ENCODE measurements at regions not wholly inside any gene's neighbourhood (a gene's known extent, or its start where the extent isn't known, plus 50 kb on each side); places are given as distances from the start of the nearest gene placed in this dataset.

DNA sequence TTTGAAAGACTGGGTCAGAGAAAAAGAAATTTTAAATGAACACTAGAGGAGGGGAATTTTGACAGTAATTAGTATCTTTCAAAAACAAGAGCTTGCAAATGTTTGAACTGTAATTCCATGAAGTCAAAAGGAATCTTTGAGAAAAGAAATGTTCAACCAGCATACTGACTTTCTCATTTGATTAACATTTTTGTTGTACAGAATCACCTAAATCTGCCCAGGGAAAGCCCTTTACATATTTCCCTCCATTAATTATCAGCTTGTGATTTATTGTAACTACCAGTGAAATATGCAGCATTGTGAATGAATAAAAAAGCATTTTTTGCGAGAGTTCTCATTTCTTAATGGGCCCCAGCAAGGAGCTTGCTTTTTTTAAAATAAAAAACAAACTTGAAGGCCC is 61.2 kb upstream of the CCDC91 start:
- Histone ChIP-seq H3K27me3 (ENCODE audit: control insufficient read depth in 3 of 3, insufficient read depth in 3 of 3, low read length in 3 of 3) (no peaks in the 10 kb centered on the region), H3K4me1 (ENCODE audit: control insufficient read depth in 3 of 3, insufficient read depth in 3 of 3, low read length in 3 of 3) (no peaks in the 10 kb centered on the region), H3K36me3 (ENCODE audit: control insufficient read depth in 3 of 3, insufficient read depth in 3 of 3, low read length in 3 of 3) (no peaks in the 10 kb centered on the region), H3K9me3 (ENCODE audit: control insufficient read depth in 3 of 3, low read length in 3 of 3) (no peaks in the 10 kb centered on the region), H3K9ac (ENCODE audit: low read depth in 1 of 3, low read length in 3 of 3) (no peak overlapping the region), H3K27ac (ENCODE audit: low read depth, low read length) (no peak overlapping the region), H3K4me3 (ENCODE audit: low read length in 3 of 3) (no peak overlapping the region)

- Histone ChIP-seq H3K36me3 (ENCODE audit: control insufficient read depth in 3 of 3, insufficient read depth in 3 of 3, low read length in 3 of 3) (no peaks in the 10 kb centered on the region), H3K4me3 (ENCODE audit: low read length in 3 of 3) (no peak overlapping the region), H3K27ac (ENCODE audit: low read depth, low read length) (no peak overlapping the region), H3K9me3 (ENCODE audit: control insufficient read depth in 3 of 3, low read length in 3 of 3) (no peaks in the 10 kb centered on the region), H3K9ac (ENCODE audit: low read depth in 1 of 3, low read length in 3 of 3) (no peak overlapping the region), H3K27me3 (ENCODE audit: control insufficient read depth in 3 of 3, insufficient read depth in 3 of 3, low read length in 3 of 3) (no peaks in the 10 kb centered on the region), H3K4me1 (ENCODE audit: control insufficient read depth in 3 of 3, insufficient read depth in 3 of 3, low read length in 3 of 3) (no peaks in the 10 kb centered on the region)
Measured at GRCh38 chr12:28130234-28130624, 60.0 kb upstream of the CCDC91 start.

DNA sequence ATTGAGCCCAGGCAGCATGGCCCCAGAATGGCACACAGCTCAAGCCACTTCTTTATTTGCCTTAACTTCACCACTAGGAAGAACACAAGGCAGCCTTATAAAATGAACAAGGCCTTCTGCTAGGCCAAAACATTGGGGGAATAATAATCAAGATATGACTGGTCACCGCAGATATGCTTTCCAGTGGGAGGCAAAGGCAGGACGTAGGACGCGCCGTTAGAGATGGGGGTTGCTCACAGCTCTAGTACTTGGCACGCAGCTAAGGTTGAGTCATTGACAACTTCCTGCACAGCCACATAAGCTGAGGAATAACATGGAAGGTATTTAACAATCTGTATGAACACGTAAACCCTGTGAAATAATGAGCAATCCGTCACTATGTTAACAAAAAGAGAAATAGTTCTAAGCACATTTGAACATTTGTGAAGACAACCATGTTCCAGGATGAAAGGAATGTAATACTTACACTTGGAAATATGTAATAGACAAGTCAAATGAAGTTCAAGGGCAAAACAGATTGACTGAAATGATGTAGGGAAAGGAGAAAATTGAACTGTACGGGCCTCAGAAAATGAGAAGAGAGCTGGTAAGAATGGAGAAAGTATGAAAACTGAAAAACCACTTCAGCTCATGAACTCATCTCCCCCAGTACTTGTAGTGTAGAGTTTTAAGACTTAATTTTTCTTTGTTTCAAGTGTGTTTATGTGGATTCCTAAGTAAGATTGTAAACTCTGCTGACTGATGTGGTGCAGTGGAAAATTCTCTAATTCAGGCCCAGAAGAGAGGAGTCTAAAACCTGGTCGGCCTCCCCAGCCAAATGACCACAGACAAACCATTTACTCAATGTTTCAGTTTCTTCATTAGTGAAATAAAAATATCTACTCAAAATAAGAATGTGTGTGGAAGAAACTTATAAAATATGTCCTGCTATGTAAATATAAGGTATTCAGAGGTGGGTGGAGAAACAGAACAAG is 59.3 kb upstream of the CCDC91 start:
- H3K27ac ChIP-seq (ENCODE audit: low read depth, low read length), result no peak overlapping the region
- H3K9me3 ChIP-seq (ENCODE audit: control insufficient read depth in 3 of 3, low read length in 3 of 3), result no peaks in the 10 kb centered on the region
- no peaks in the 10 kb centered on the region for H3K36me3 ChIP-seq (ENCODE audit: control insufficient read depth in 3 of 3, insufficient read depth in 3 of 3, low read length in 3 of 3)
- H3K4me3 ChIP-seq (ENCODE audit: low read length in 3 of 3), result no peak overlapping the region
- H3K4me1 ChIP-seq (ENCODE audit: control insufficient read depth in 3 of 3, insufficient read depth in 3 of 3, low read length in 3 of 3), result no peaks in the 10 kb centered on the region
- no peaks in the 10 kb centered on the region for H3K27me3 ChIP-seq (ENCODE audit: control insufficient read depth in 3 of 3, insufficient read depth in 3 of 3, low read length in 3 of 3)
- H3K9ac ChIP-seq (ENCODE audit: low read depth in 1 of 3, low read length in 3 of 3), result no peak overlapping the region

GRCh38 chr12:28132398-28132797 is 57.9 kb upstream of the CCDC91 start:
- Histone ChIP-seq H3K4me3 (ENCODE audit: low read length in 3 of 3) (no peak overlapping the region), H3K27ac (ENCODE audit: low read depth, low read length) (no peak overlapping the region), H3K4me1 (ENCODE audit: control insufficient read depth in 3 of 3, insufficient read depth in 3 of 3, low read length in 3 of 3) (no peaks in the 10 kb centered on the region), H3K36me3 (ENCODE audit: control insufficient read depth in 3 of 3, insufficient read depth in 3 of 3, low read length in 3 of 3) (no peaks in the 10 kb centered on the region), H3K9me3 (ENCODE audit: control insufficient read depth in 3 of 3, low read length in 3 of 3) (no peaks in the 10 kb centered on the region), H3K27me3 (ENCODE audit: control insufficient read depth in 3 of 3, insufficient read depth in 3 of 3, low read length in 3 of 3) (no peaks in the 10 kb centered on the region), H3K9ac (ENCODE audit: low read depth in 1 of 3, low read length in 3 of 3) (no peak overlapping the region)

DNA sequence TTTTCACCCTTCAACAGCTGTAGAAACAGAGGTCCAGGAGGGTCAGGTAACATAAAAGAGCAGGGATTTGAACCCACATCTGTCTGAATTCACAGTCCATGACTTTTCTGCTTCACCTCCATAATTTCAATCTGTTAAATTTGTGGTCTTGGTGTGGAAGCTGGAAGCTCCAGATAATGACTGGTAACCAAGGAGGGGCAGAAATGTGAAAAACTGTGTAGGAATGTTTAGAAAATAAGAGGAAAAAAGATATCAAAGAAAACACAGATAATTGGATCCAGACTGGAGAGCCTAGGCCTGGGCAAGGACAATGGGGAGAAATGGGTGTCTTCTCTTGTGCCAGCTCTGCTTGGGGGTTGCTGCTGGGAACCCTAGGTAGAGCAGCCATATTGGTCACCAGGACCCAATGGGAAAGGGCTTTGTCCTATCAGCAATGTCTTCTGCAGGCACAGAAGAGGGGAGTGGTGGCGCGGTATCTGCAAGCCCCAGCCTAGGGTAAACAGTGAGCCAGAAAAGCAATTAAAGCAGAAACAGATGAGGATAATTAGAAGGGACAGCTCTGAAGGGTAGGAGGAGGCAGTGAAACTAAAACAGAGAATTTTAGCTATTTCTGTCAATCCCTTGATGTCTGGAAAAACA is 54.3 kb upstream of the CCDC91 start:
- no peaks in the 10 kb centered on the region for H3K9me3 ChIP-seq (ENCODE audit: control insufficient read depth in 3 of 3, low read length in 3 of 3)
- H3K4me3 ChIP-seq (ENCODE audit: low read length in 3 of 3), result no peak overlapping the region
- no peak overlapping the region for H3K27ac ChIP-seq (ENCODE audit: low read depth, low read length)
- no peaks in the 10 kb centered on the region for H3K4me1 ChIP-seq (ENCODE audit: control insufficient read depth in 3 of 3, insufficient read depth in 3 of 3, low read length in 3 of 3)
- H3K9ac ChIP-seq (ENCODE audit: low read depth in 1 of 3, low read length in 3 of 3), result no peak overlapping the region
- H3K27me3 ChIP-seq (ENCODE audit: control insufficient read depth in 3 of 3, insufficient read depth in 3 of 3, low read length in 3 of 3), result no peaks in the 10 kb centered on the region
- H3K36me3 ChIP-seq (ENCODE audit: control insufficient read depth in 3 of 3, insufficient read depth in 3 of 3, low read length in 3 of 3), result no peaks in the 10 kb centered on the region

DNA sequence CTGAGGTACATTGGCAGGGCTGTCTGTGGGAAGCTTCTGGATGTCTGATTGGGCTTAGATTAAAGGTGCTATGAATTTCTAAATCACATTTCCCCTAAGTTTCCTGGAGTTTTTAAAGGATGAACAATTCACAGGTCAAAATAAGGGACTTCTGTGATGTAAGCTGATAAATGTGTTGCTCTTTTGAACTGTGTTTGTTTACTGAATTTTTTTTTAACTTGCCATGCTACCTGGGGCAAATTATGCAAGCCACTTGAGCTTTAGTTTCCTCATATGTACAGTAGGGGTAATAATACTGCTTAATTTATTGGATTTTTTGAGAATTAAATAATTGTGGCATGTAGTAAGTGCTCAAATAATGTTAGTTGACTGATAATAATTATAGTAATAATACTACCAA is 52.8 kb upstream of the CCDC91 start:
- Histone ChIP-seq H3K36me3 (ENCODE audit: control insufficient read depth in 3 of 3, insufficient read depth in 3 of 3, low read length in 3 of 3) (no peaks in the 10 kb centered on the region), H3K4me3 (ENCODE audit: low read length in 3 of 3) (no peak overlapping the region), H3K27me3 (ENCODE audit: control insufficient read depth in 3 of 3, insufficient read depth in 3 of 3, low read length in 3 of 3) (no peaks in the 10 kb centered on the region), H3K4me1 (ENCODE audit: control insufficient read depth in 3 of 3, insufficient read depth in 3 of 3, low read length in 3 of 3) (no peaks in the 10 kb centered on the region), H3K27ac (ENCODE audit: low read depth, low read length) (no peak overlapping the region), H3K9me3 (ENCODE audit: control insufficient read depth in 3 of 3, low read length in 3 of 3) (no peaks in the 10 kb centered on the region), H3K9ac (ENCODE audit: low read depth in 1 of 3, low read length in 3 of 3) (no peak overlapping the region)

- Histone ChIP-seq H3K27me3 (ENCODE audit: control insufficient read depth in 3 of 3, insufficient read depth in 3 of 3, low read length in 3 of 3) (no peaks in the 10 kb centered on the region), H3K9me3 (ENCODE audit: control insufficient read depth in 3 of 3, low read length in 3 of 3) (no peaks in the 10 kb centered on the region), H3K36me3 (ENCODE audit: control insufficient read depth in 3 of 3, insufficient read depth in 3 of 3, low read length in 3 of 3) (no peaks in the 10 kb centered on the region), H3K27ac (ENCODE audit: low read depth, low read length) (no peak overlapping the region), H3K4me3 (ENCODE audit: low read length in 3 of 3) (no peak overlapping the region), H3K9ac (ENCODE audit: low read depth in 1 of 3, low read length in 3 of 3) (no peak overlapping the region), H3K4me1 (ENCODE audit: control insufficient read depth in 3 of 3, insufficient read depth in 3 of 3, low read length in 3 of 3) (no peaks in the 10 kb centered on the region)
Measured at GRCh38 chr12:28140404-28140803, 49.9 kb upstream of the CCDC91 start.
